Lower leg skin (tissue), 3 donors: ENCODE measurements at regions not wholly inside any gene's neighbourhood (a gene's known extent, or its start where the extent isn't known, plus 50 kb on each side); places are given as distances from the start of the nearest gene placed in this dataset.

Experiments used
- CTCF ChIP-seq, 3 donors: fragments of 450-650 bp; IDR thresholded peaks; one replicate each; pipeline ENCODE4 v1.5.1; 2016; ENCODE audit warnings: antibody characterized with exemption in 3 of 3, mild to moderate bottlenecking in 3 of 3, moderate library complexity in 2 of 3
- POLR2A ChIP-seq, 2 donors: fragments of 450-650 bp; IDR thresholded peaks; one replicate each; pipeline ENCODE4 v1.6.1; 2016 to 2017; ENCODE audit warnings: antibody characterized with exemption in 2 of 2, mild to moderate bottlenecking in 1 of 2, moderate library complexity in 1 of 2

DNA sequence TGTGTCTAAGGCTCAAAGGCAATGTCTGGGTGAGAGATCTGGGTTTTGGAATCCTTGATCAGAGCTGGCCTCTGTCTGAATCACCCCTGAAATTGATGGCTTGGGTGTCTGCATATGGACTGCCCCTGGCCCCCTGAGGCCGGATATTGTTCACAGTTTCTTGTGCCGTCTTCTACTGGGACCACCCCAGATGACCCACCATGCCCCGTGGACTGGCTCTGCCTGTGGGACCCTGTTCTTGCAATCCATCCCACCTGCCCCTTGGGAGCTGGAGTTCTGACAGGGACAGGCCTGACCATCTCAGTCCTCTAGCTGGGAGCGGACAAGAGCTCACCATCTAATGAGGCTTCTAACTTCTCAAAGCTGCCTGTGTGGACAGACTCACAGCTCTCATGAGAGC lies 119.9 kb downstream of the FAM43A start:
- TF ChIP-seq POLR2A (IDR thresholded peaks at IDR 0.05), result no peak
- TF ChIP-seq CTCF (IDR thresholded peaks at IDR 0.05), result no peak
